ENCODE measurements at regions not wholly inside any gene's neighbourhood (a gene's known extent, or its start where the extent isn't known, plus 50 kb on each side); places are given as distances from the start of the nearest gene placed in this dataset.

DNA sequence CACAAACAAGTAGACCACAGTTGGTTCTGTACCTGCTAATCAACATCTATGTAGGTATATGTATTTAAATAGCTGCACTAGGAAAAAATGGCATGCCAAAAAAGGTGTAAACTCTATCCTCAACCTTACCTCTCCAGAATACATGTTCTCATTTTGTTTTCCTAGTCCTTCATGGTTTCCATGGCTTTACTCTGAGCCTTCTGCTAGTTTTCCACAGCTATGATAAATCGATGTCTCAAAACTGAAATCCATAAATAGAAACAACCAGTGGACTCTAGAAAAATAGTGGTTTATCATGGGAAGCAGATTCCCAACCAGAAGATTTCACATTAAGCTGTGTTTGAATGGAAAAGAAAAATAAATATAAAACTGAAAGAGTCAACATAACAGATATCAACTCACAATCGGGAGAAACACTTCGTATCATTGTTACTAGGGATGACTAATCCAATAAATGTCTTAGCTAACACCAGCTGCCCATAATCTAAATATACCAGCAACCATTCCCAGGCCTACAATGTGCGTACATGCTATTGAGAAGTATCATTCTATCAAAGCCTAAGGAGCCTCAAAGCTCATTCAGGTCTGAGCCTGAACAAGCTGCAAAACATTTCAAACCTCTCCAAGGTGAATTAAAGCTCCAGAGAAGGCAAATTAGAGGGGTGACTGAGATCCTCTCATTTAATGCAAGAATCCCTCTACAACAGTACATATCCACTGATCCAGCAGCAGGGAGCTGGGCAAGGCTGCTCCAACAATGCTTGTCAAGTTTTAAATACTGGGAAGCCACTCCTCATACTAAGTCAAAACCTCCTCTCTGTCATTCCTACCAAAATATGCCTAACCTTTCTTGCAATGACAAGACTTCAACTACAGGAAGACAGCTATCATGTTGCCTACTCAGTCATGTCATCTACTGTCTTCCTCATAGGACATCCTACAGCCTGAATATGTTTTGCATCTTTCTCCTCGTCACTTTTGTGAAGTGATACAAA, 90.2 kb downstream of the KCTD12 start:
- TF ChIP-seq, protein P1, sequence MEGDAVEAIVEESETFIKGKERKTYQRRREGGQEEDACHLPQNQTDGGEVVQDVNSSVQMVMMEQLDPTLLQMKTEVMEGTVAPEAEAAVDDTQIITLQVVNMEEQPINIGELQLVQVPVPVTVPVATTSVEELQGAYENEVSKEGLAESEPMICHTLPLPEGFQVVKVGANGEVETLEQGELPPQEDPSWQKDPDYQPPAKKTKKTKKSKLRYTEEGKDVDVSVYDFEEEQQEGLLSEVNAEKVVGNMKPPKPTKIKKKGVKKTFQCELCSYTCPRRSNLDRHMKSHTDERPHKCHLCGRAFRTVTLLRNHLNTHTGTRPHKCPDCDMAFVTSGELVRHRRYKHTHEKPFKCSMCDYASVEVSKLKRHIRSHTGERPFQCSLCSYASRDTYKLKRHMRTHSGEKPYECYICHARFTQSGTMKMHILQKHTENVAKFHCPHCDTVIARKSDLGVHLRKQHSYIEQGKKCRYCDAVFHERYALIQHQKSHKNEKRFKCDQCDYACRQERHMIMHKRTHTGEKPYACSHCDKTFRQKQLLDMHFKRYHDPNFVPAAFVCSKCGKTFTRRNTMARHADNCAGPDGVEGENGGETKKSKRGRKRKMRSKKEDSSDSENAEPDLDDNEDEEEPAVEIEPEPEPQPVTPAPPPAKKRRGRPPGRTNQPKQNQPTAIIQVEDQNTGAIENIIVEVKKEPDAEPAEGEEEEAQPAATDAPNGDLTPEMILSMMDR (IDR thresholded peaks at IDR 0.05), result no peak
- TF ChIP-seq EP300 (IDR thresholded peaks at IDR 0.05) (no peak), POLR2AphosphoS5 (IDR thresholded peaks at IDR 0.05) (no peak)
